ENCODE measurements at regions not wholly inside any gene's neighbourhood (a gene's known extent, or its start where the extent isn't known, plus 50 kb on each side); places are given as distances from the start of the nearest gene placed in this dataset.

DNA sequence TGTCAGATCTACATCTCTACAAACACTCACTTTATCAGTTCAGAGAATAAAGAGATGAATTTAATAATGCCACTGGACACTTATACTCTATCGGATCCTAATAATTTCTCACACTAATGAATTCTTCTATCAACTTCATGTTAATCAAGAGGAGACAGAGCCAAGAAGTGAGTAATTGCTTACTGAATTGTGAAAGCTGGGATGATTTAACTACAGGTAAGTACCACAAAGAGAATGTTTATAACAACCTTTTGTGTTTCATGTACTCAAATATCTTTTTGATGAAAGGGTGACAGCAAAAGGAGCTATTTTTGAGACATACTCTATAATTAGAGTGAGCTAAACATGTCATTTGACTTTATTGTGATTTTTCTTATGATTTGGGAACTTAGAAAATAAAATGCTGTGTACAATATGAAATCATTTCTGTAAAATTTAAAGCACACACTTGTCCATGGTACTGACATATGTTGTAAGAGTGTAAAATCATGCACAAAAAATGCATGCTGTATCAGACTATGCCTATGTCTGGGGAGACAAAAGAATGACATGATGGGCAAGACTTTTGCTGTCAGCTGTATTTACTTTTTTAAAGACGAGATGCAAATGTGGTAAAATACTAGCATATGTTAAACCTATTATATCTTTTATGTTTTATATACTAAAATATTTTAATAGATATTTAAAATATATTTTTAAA, 361.2 kb downstream of the CCER1 start:
- H3K4me1 Mint-ChIP-seq = no peaks in the 10 kb centered on the region
- no peaks in the 10 kb centered on the region for H3K27me3 Mint-ChIP-seq (ENCODE audit: low read depth)

GRCh38 chr12:90589956-90590355, 365.0 kb downstream of the CCER1 start:
- no peaks in the 10 kb centered on the region for H3K27me3 Mint-ChIP-seq (ENCODE audit: low read depth)
- no peak overlapping the region for H3K4me3 Mint-ChIP-seq
- H3K9me3 Mint-ChIP-seq = peaks cover 4% of the 10 kb centered on the region
- H3K36me3 Mint-ChIP-seq (ENCODE audit: low read depth) = no peaks in the 10 kb centered on the region
- TF ChIP-seq CTCF (IDR thresholded peaks at IDR 0.05; ENCODE audit: unreplicated experiment in 3 of 3) = no peak
- no peaks in the 10 kb centered on the region for H3K4me1 Mint-ChIP-seq
- no peak overlapping the region for H3K27ac Mint-ChIP-seq

More for the DNA sequence above, 361.2 kb downstream of the CCER1 start:
- Mint-ChIP-seq H3K27ac (no peak overlapping the region), H3K4me3 (no peak overlapping the region), H3K9me3 (no peaks in the 10 kb centered on the region), H3K36me3 (ENCODE audit: low read depth) (no peaks in the 10 kb centered on the region)
- no peak for TF ChIP-seq CTCF (IDR thresholded peaks at IDR 0.05; ENCODE audit: unreplicated experiment in 3 of 3)

- TF ChIP-seq CTCF (IDR thresholded peaks at IDR 0.05; ENCODE audit: unreplicated experiment in 3 of 3) = no peak
- Mint-ChIP-seq H3K4me1 (no peaks in the 10 kb centered on the region), H3K36me3 (ENCODE audit: low read depth) (no peaks in the 10 kb centered on the region), H3K27me3 (ENCODE audit: low read depth) (no peaks in the 10 kb centered on the region), H3K27ac (no peak overlapping the region), H3K9me3 (peaks cover 4% of the 10 kb centered on the region), H3K4me3 (no peak overlapping the region)
Observed at GRCh38 chr12:90585640-90586304, 369.2 kb downstream of the CCER1 start.

GRCh38 chr12:90576707-90577106, 378.3 kb downstream of the CCER1 start:
- no peak overlapping the region for H3K4me3 Mint-ChIP-seq
- no peak overlapping the region for H3K27ac Mint-ChIP-seq
- H3K4me1 Mint-ChIP-seq = no peaks in the 10 kb centered on the region
- TF ChIP-seq CTCF (IDR thresholded peaks at IDR 0.05; ENCODE audit: unreplicated experiment in 3 of 3) = no peak
- no peaks in the 10 kb centered on the region for H3K36me3 Mint-ChIP-seq (ENCODE audit: low read depth)
- peaks cover 9% of the 10 kb centered on the region for H3K9me3 Mint-ChIP-seq
- no peaks in the 10 kb centered on the region for H3K27me3 Mint-ChIP-seq (ENCODE audit: low read depth)

GRCh38 chr12:90575995-90576394, 379.0 kb downstream of the CCER1 start:
- Mint-ChIP-seq H3K36me3 (ENCODE audit: low read depth) (no peaks in the 10 kb centered on the region), H3K27ac (no peak overlapping the region), H3K27me3 (ENCODE audit: low read depth) (no peaks in the 10 kb centered on the region), H3K9me3 (peaks cover 9% of the 10 kb centered on the region), H3K4me1 (no peaks in the 10 kb centered on the region), H3K4me3 (no peak overlapping the region)
- no peak for TF ChIP-seq CTCF (IDR thresholded peaks at IDR 0.05; ENCODE audit: unreplicated experiment in 3 of 3)

DNA sequence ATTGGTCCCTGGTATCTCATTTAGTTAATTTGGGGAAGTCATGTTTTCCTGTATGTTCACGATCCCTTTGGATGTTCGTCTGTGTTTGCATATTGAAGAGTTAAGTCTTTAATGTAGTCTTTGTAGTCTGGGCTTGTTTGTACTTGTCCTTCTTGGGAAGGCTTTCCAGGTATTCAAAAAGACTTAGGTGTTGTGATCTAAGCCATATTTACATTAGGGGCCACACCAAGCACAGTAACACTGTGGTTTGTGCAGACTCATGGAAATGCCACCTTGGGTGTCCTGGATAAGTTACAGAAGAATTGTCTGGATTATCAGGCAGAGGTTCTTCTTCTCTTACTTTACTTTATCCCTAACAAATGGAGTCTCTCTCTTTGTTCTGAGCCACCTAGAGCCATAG, 380.3 kb downstream of the CCER1 start:
- Mint-ChIP-seq H3K4me1 (no peaks in the 10 kb centered on the region), H3K4me3 (no peak overlapping the region), H3K9me3 (peaks cover 13% of the 10 kb centered on the region), H3K27ac (no peak overlapping the region), H3K27me3 (ENCODE audit: low read depth) (no peaks in the 10 kb centered on the region), H3K36me3 (ENCODE audit: low read depth) (no peaks in the 10 kb centered on the region)
- no peak for TF ChIP-seq CTCF (IDR thresholded peaks at IDR 0.05; ENCODE audit: unreplicated experiment in 3 of 3)

Measured in nephron (organoid).